K562 (cell line): ENCODE measurements at regions not wholly inside any gene's neighbourhood (a gene's known extent, or its start where the extent isn't known, plus 50 kb on each side); places are given as distances from the start of the nearest gene placed in this dataset.

ENCODE experiments used
- BCOR ChIP-seq: fragments of 450-650 bp; IDR thresholded peaks from 2 replicates; pipeline ENCODE4 v1.6.1; 2016
- BRCA1 ChIP-seq, 2 experiments: fragments of 450-650 bp in 1 of 2; sonication (generic) in 1 of 2; formaldehyde crosslinking in 1 of 2; IDR thresholded peaks; 2 replicates each; pipeline versions ENCODE4 v1.5.0 to v1.6.1; 2017 to 2020; ENCODE audit warnings: mild to moderate bottlenecking in 1 of 2, missing genetic modification reagents in 1 of 2
- CREB5 ChIP-seq: fragments of 250-450 bp; sonication (Bioruptor Pico); IDR thresholded peaks from 2 replicates; pipeline ENCODE4 v1.5.0; 2020; ENCODE audit warnings: mild to moderate bottlenecking
- DNMT1 ChIP-seq: fragments of 450-650 bp; IDR thresholded peaks from 2 replicates; pipeline ENCODE4 v1.6.1; 2016; ENCODE audit warnings: antibody characterized with exemption, mild to moderate bottlenecking
- E2F5 ChIP-seq: sonication (generic); formaldehyde crosslinking; IDR thresholded peaks from 2 replicates; pipeline ENCODE4 v1.8.0; 2022; ENCODE audit warnings: mild to moderate bottlenecking, missing genetic modification reagents
- ELF2 ChIP-seq: fragments of 250-450 bp; sonication (Bioruptor Pico); IDR thresholded peaks from 2 replicates; pipeline ENCODE4 v1.5.0; 2021; ENCODE audit warnings: mild to moderate bottlenecking
- ETV6 ChIP-seq, 3 experiments: fragments of 150-350 bp in 1 of 3; sonication (generic) in 1 of 3; formaldehyde crosslinking in 1 of 3; IDR thresholded peaks; 2 replicates each; pipeline versions ENCODE4 v1.6.1 to v1.8.0; 2014 to 2022; ENCODE audit warnings: borderline replicate concordance in 2 of 3, low read depth in 2 of 3, antibody characterized with exemption in 1 of 3, low read length in 1 of 3, mild to moderate bottlenecking in 1 of 3, missing genetic modification reagents in 1 of 3
- FOXA1 ChIP-seq: fragments of 450-650 bp; IDR thresholded peaks from 2 replicates; pipeline ENCODE4 v1.6.1; 2016; ENCODE audit warnings: mild to moderate bottlenecking, borderline replicate concordance
- FOXA3 ChIP-seq, 2 experiments: fragments of 450-650 bp in 1 of 2; sonication (generic) in 1 of 2; formaldehyde crosslinking; IDR thresholded peaks in 1 of 2; conservative IDR thresholded peaks in 1 of 2; 2 replicates each; pipeline versions ENCODE4 v1.4.0 to v1.8.0; 2020 to 2022; ENCODE audit warnings: mild to moderate bottlenecking in 2 of 2, missing genetic modification reagents in 1 of 2
- FOXK2 ChIP-seq, 2 experiments: fragments of 450-650 bp; IDR thresholded peaks in 1 of 2; conservative IDR thresholded peaks in 1 of 2; 2 replicates each; pipeline ENCODE4 v1.6.1; 2016; ENCODE audit warnings: low read depth in 2 of 2, mild to moderate bottlenecking in 1 of 2
- HDGF ChIP-seq: fragments of 450-650 bp; IDR thresholded peaks from 2 replicates; pipeline ENCODE4 v1.6.1; 2016
- ID3 ChIP-seq, 2 experiments: fragments of 250-450 bp in 1 of 2; fragments of 450-650 bp in 1 of 2; sonication (Bioruptor Pico) in 1 of 2; IDR thresholded peaks; 2 replicates each; pipeline versions ENCODE4 v1.6.1 to v1.8.0; 2016 to 2021; ENCODE audit warnings: mild to moderate bottlenecking in 2 of 2, moderate library complexity in 2 of 2, missing compliant biosample characterization in 1 of 2, missing genetic modification characterization in 1 of 2
- IRF2 ChIP-seq: sonication (generic); formaldehyde crosslinking; IDR thresholded peaks from 2 replicates; pipeline ENCODE4 v1.8.1; 2022; ENCODE audit warnings: mild to moderate bottlenecking, missing genetic modification reagents
- KAT2B ChIP-seq: IDR thresholded peaks from one replicate; pipeline ENCODE4 v1.6.1; 2012; ENCODE audit warnings: low read depth, mild to moderate bottlenecking, control low read depth, inconsistent platforms, low read length, moderate library complexity
- MCM7 ChIP-seq, 2 experiments: fragments of 450-650 bp; IDR thresholded peaks; 2 replicates each; pipeline ENCODE4 v1.6.1; 2016 to 2018
- MXD1 ChIP-seq: fragments of 250-450 bp; sonication (Bioruptor Pico); IDR thresholded peaks from 2 replicates; pipeline ENCODE4 v1.8.0; 2021; ENCODE audit warnings: borderline replicate concordance, mild to moderate bottlenecking, moderate library complexity; ENCODE audit not compliant: poor library complexity, severe bottlenecking
- NR2F6 ChIP-seq: fragments of 450-650 bp; formaldehyde crosslinking; IDR thresholded peaks from 2 replicates; pipeline ENCODE4 v1.4.0; 2020; ENCODE audit warnings: mild to moderate bottlenecking
- PURB ChIP-seq: sonication (generic); formaldehyde crosslinking; IDR thresholded peaks from 2 replicates; pipeline ENCODE4 v1.9.0; 2021; ENCODE audit warnings: low read depth, mild to moderate bottlenecking, missing genetic modification reagents
- ZNF212 ChIP-seq: fragments of 450-650 bp; formaldehyde crosslinking; IDR thresholded peaks from 2 replicates; pipeline ENCODE4 v1.4.0; 2020; ENCODE audit warnings: mild to moderate bottlenecking
- ZNF551 ChIP-seq: fragments of 250-450 bp; sonication (Bioruptor Pico); IDR thresholded peaks from 2 replicates; pipeline ENCODE4 v1.5.0; 2021; ENCODE audit warnings: mild to moderate bottlenecking, moderate library complexity
- ZNF586 ChIP-seq: fragments of 450-650 bp; formaldehyde crosslinking; conservative IDR thresholded peaks from 2 replicates; pipeline ENCODE4 v1.4.0; 2020; ENCODE audit warnings: mild to moderate bottlenecking, moderate library complexity
- TF ChIP-seq, protein P1 (sequence below): fragments of 250-450 bp; sonication (Bioruptor Pico); IDR thresholded peaks from 2 replicates; pipeline ENCODE4 v1.4.0; 2020

DNA sequence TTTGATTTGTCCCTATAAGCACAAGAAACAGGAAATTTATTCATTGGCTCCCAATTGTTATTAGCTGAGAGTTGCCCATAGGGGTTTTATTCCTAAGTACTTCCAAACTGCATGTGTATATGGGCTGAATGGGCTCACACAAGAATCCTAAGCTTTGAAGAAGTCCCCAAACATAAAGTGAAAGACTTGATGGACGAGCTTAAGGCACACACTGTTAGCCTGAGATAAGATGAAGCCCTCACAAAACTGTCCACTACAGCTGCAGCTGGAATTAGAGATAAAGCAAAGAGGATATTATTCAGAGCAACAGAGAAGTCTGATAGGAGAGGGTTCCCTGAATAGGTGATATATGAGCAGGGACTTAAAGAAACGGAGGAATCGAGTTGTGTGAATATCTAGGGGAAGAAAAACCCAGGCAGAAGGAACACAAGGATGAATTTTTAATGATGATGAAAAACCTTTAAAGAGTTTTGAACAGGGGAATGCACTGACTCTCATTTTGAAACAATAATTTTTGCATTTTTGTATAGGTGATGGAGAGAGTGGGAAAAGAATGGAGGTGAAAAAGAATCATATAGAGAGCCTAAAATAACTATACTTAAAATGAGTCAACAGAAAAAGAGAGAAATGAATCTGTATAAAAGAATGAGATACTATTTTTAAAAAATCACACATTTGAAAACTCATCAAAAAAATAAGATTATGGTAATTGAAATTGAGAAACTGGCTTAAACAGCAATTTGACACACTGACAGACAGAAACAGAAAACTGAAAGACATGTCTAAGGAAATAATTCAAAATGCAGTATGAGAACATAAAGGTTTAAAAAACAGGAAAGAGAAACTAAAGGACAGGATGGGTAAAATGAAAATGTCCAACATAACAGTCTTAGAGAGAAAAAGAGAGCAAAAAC is 133.6 kb upstream of the POGK start (continued):
- TF ChIP-seq FOXA1 (no peak), BRCA1 (IDR thresholded peaks at IDR 0.05) (no peak), BRCA1 (CRISPR knock-in tag; IDR thresholded peaks at IDR 0.05) (no peak), PURB (no peak), MXD1 (CRISPR knock-in tag) (no peak), ZNF586 (CRISPR knock-in tag) (no peak), ID3 (CRISPR knock-in tag; IDR thresholded peaks at IDR 0.05) (no peak), ID3 (tag; IDR thresholded peaks at IDR 0.05) (peak; percentile 84; the same call in 1 of the 2 replicates), BCOR (peak; percentile 87; the same call in 1 of the 2 replicates), FOXA3 (CRISPR knock-in tag; conservative IDR thresholded peaks at IDR 0.05 in 1 of 2, IDR thresholded peaks at IDR 0.05 in 1 of 2) (peak; percentile 66 to 87), ELF2 (0 out of 2 replicates have a peak, but pooled peaks have one; percentile 15), ZNF551 (CRISPR knock-in tag) (no peak), ETV6 (IDR thresholded peaks at IDR 0.05; ENCODE audit: borderline replicate concordance in 1 of 2, low read depth in 2 of 2, low read length in 1 of 2) (peak in 1 of 2 experiments; percentile 79; a peak in 2 of 4 replicates), ETV6 (CRISPR knock-in tag; IDR thresholded peaks at IDR 0.05; ENCODE audit: borderline replicate concordance) (no peak), MCM7 (IDR thresholded peaks at IDR 0.05) (0 out of 4 replicates have a peak, but pooled peaks of 1 of the 2 experiments have one; percentile 55), KAT2B (no peak), FOXK2 (conservative IDR thresholded peaks at IDR 0.05 in 1 of 2, IDR thresholded peaks at IDR 0.05 in 1 of 2; ENCODE audit: low read depth in 2 of 2) (peak; percentile 90 to 91), ZNF212 (CRISPR knock-in tag) (no peak), CREB5 (CRISPR knock-in tag) (no peak), E2F5 (CRISPR knock-in tag) (no peak), IRF2 (CRISPR knock-in tag) (no peak), NR2F6 (CRISPR knock-in tag) (no peak), HDGF (0 out of 2 replicates have a peak, but pooled peaks have one; percentile 31), DNMT1 (0 out of 2 replicates have a peak, but pooled peaks have one; percentile 12)
- TF ChIP-seq, protein P1, sequence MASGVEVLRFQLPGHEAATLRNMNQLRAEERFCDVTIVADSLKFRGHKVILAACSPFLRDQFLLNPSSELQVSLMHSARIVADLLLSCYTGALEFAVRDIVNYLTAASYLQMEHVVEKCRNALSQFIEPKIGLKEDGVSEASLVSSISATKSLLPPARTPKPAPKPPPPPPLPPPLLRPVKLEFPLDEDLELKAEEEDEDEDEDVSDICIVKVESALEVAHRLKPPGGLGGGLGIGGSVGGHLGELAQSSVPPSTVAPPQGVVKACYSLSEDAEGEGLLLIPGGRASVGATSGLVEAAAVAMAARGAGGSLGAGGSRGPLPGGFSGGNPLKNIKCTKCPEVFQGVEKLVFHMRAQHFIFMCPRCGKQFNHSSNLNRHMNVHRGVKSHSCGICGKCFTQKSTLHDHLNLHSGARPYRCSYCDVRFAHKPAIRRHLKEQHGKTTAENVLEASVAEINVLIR, result no peak
